Midbrain (tissue), 1 donor: ENCODE measurements at regions not wholly inside any gene's neighbourhood (a gene's known extent, or its start where the extent isn't known, plus 50 kb on each side); places are given as distances from the start of the nearest gene placed in this dataset.

Experiments used
- DNase-seq: peaks from one replicate; lab custom pipeline; 2025; lab: John Stamatoyannopoulos, UW

DNA sequence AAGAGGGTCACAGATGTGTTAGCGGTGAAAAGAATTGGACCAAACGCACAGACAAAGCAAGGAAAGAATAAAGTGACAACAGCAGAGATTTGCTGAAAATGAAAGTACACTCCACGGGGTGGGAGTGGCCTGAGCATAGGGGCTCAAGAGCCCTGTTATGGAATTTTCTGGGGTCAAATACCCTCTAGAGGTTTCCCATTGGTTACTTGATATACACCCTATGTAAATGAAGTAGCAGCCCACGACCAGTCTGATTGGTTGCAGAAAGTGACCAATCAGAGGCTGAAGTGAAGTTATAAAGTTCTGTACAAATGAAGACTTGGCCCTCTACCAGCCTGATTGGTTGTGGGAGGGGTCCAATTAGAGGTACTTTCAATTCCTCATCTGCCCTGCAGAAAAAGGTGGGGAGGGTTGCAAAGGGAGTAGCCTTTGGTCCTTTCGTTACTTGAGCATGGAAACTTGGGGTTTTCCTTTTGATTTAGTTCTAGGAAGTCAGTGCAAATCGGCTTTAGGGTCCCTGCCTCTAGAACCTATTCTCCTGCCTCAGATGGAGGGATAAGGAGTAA, 125.6 kb upstream of the PRPS1L1 start:
- no peak for DNase-seq

DNA sequence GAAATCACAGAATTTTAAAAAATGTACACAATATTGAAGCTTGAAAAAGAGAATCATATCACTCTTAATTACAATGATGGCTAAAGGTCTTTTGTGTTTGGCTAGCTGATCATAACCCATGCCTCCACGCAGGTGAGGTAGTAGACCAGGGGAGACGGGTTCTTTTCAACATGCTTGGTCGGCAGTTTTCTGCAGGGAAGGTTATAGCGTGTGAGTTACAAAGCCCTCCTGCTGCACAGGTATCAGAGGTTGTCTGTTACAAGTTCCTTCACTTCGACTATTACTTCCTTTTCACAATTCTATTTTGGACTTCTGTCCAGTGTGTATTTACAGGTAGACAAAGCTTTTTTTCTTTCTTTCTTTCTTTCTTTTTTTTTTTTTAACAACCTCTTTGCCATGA, 127.1 kb upstream of the PRPS1L1 start:
- no peak for DNase-seq

DNA sequence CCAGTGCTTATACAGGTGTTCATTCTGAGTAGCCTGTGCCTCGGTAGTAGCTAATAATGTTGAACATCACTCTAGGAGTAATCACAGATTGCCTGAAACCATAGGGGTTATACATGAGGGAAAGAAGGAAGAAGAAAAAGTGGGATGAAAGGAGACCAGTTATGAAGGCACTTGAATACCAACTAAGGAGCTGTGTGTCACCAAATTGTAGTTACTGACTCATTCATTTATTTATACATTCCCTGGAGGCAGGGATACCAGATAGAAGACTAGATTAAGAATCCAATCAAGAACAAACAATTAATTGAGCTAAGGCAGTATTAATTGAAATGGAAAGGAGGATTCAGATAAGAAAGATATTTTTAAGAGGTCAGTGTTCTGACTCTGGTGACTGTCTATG, 129.6 kb upstream of the PRPS1L1 start:
- no peak for DNase-seq

DNA sequence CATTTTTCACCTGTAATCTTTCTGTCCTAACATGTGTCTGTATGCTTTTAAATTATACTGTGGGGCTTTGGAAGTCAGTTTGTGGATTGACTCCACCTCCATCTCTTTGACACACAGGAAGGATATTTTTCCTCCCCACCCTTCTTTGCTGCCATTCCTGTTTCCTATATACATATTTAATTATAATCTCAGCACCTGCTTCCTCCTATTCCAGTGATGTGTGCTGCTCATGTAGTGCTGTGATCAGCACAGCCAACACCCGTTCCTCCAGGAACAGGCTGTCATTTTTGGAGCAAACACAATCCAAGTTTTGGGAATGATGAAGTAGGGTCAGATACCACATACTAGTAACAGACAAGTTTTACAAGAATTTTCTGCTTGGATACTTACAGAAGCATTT, 135.0 kb upstream of the PRPS1L1 start:
- DNase-seq = no peak

DNA sequence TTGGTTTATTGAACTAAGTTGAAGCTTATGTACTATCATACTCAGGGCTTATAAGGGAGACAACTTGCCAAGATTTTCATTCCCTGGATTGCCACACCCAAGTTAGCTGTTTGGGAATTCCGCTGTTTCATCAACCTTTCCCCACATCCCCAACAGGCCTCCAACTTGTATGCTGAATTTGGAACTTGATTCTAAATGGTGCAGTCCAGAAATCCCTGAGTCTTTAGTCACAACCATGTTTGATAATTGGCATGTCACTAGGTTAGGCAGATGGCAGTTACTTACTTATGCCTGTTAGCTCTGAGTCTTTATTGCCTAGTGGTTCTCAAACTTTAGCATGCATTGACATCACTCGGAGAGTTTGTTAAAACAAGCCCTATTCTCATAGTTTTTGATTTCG, 135.4 kb upstream of the PRPS1L1 start:
- no peak for DNase-seq

DNA sequence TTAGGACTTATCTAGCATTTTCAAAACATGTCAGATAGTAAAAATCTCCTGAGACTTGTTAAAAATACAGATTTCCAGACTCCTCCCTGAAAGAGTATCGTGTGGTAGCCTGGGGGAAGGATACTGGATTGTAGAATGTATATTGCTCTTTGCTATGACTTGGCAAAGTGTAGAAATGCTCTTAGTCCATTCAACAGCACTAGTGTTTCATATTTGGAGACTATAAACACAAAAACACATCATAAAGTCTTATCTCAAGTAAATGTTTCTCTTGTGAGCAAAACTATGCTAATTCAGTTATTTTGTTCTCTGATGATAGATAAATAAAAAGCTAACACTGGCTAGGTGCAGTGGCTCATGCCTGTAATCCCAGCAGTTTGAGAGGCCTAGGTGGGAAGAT, 137.5 kb upstream of the PRPS1L1 start:
- DNase-seq = no peak

DNA sequence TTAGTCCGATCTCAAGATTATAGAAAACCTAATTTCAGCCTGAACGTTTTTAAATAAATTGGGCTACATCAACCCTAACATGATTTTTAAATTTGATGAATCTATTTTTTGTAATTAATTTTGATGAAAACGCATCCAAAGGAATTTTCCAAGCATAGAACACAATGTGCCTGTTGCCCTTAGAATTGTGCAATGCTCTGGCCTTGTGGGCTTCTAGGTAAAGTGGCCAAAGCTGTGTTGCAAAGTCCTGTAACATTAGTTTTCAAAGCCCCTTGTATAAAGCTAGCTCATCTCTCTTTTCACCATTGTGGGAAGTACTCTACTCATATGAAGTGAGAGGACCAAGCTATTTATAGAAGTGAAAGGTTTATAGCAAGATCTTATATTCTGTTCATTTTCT, 138.4 kb upstream of the PRPS1L1 start:
- no peak for DNase-seq

DNA sequence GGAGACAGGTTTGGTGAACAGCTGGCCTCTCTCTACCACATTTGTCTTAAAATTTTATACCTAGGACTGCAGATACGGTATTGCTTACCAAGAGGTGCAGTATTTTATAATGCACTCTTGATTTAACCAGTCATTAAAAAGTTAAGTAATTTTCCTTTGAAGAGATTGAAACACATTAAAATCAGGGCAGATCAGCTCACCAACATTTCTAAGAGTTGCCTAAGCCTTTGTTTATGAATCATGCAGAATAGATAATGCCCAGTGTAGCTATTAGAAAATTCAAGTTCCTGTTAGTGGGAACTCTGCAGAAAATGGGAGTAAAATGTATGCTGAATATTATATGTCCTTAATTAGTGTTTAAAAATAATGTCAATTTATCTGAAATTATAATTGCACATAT, 140.2 kb upstream of the PRPS1L1 start:
- no peak for DNase-seq

DNA sequence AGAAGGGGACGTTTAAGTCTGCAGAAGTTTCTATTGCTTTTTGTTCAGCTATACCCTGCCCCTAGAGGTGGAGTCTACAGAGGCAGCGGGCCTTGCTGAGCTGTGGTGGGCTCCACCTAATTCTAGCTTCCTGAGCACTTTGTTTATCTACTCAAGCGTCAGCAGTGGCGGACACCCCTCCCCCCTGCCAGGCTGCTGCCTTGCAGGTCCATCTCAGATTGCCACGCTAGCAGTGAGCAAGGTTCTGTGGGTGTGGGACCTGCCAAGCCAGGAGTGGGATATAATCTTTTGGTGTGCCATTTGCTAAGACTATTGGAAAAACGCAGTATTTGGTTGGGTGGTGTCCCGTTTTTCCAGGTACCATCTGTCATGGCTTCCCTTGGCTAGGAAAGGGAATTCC, 147.3 kb upstream of the PRPS1L1 start:
- DNase-seq = no peak

DNA sequence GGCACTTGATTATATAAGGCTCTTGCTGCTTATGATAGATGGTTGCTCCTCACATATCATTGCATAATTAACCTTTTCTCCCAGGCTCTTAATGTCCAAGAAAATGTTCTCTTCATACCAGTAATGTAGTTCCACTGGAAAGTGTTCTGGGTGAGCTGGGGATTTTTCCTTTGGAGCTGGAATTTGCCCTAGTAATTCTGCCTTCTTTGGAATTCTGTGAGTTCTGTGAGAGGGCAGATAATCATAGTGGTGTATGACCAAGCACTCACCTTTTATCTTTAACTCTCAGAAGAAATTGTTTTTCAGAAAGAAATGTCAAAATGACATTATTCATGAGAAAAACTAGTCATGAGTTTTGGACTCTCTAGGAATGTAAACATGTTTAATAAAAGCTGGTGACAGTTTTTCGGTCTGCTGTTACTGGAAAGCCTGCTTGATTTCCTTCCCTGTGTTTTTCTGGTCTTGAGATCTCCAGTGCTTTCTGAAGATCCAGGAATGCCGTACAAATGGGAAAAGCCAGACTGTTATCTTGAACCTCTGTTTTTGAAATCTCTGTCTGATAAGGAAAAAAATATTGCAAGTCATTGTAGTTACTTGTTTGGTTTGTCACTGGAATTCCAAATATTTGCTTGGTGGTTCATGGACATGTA, 148.3 kb upstream of the PRPS1L1 start:
- DNase-seq = no peak

DNA sequence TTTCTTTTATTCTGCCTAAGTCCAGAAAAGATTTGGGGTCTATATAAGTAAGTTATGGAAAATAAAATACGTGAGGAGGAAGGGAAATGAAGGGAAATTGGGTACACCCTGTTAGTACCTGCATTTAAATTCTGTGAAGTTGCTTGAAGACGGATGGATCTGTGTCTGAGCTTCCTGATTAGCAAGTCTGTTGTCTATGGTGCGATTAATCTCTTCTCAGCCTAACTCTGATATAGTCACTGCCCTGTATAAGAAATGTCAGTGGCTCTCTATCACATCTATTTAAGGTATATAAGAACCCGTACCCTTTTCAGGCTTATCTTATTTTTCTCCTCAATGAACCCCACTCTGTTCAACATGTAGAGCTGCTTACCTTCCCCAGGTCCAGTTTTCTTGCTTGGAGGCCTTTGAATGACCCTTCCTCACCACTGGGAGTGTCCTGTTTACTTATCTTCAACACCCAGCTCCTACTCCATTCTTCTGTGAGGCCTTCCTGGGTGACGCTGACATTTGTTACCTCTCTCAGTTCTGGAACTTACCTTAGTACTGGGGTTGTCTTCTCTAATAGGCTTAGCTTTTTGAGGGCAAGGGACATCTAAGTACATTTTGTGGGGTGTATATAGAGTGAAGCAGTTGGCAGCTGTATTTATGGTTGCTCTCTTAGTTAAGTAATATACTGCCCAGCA, 149.6 kb upstream of the PRPS1L1 start:
- DNase-seq = no peak

DNA sequence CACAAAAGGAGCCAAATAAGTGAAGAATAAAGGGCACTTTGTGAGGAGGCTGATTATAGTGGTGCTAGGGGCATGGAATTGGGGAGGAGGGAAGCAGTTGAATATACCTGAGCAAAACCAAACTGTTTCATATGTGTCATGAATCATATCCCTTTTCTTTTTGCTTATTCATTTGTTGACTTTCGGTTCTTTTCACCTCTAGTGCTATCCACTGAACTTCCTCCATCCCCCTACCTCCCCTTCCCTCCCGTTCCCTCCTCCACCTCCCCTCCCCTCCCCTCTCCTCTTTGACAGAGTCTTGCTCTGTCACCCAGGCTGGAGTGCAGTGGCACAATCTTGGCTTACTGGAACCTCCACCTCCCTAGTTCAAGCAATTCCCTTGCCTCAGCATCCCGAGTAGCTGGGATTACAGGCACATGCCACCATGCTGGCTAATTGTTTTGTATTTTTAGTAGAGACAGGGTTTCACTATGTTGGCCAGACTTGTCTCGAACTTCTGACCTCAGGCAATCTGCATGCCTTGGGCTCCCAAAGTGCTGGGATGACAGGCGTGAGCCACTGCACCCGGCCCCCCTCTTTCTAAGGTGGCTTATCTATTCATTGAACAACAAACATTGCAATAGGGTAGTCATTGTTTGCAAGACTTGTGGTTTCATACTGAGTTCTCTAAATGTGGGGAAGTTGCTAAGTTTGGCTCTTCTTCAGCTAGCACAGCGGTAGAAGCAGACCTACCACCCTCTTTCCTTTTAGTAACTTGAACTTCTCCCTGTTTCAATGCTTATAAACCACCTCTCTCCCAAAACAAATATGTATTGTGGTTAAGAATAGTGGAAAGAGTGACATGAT, 150.4 kb upstream of the PRPS1L1 start:
- DNase-seq = no peak

DNA sequence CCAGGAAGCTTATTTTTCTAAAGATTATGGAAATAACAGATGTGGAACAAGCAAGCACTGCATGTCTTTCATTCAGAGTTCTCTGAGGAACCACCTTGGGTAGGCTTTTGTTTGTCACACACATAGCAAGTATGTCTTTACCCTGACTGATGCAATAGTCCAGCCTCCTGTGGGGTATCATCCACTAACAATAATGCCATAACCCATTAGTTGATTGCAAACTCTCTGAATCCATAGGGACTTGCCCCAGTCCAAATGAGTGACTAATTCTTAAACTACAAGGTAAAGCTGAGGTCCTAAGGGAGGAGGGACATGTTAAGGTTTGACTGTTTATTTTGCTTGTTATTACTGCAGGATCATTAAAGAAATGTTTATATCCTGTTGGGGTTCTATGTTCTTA, 151.4 kb upstream of the PRPS1L1 start:
- no peak for DNase-seq

DNA sequence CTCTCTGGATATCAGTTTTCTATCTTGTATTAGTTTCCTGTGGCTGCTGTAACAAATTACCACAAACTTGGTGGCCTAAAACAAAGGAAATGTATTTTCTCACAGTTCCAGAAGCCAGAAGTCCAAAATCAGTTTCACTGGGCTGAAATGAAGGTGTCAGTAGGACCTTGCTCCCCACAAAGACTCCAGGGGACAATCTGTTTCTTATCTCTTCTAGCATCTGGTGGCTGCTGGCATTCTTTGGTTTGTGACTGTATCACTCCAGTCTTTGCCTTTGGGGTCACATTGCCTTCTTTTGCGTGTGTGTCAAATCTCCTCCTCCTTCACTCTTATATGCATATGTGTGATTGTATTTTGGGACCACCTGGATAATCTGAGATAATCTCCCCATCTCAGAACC, 153.0 kb upstream of the PRPS1L1 start:
- no peak for DNase-seq

DNA sequence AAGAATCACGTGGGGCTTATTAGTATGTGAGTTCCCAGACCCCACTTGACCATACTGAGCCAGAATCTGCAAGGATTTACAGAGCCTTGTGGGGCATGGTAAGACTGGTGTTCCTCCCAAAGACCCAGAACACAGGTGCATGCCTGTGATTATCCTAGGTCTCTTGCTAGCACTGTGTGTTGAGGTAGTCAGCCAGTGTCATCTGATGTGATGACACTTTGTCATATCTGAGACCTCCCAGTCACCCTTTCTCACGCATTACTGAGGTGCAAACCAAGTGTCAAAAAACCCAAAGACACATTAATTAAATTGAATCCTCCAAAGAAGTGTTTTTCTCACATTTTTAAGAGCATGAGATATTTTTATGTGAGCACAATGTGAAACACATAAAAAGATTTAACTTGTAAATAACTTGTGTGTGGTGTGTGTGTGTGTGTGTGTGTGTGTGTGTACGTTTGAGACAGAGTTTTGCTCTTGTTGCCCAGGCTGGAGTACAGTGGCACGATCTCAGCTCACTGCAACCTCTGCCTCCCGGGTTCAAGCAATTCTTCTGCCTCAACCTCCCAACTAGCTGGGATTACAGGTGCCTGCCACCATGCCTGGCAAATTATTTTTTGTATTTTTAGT, 162.0 kb upstream of the PRPS1L1 start:
- DNase-seq = no peak

DNA sequence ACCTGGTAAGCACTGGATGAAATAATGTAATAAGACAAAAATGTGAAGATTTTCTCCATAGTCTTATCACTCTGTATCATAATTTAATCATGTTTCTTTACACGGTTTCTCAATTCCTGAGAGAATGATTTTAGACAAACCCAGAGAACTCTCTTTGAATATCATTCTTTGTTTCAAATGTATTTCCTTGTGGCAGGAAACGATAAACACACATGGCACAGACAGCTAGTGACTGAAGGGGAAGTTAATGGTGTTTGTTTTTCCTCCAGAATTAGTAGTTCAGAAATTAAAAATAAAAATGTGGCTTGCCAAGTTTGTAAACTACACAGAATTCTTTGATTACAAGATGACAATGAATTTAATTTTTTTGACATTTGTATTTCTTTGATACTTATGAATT, 163.7 kb upstream of the PRPS1L1 start:
- no peak for DNase-seq

DNA sequence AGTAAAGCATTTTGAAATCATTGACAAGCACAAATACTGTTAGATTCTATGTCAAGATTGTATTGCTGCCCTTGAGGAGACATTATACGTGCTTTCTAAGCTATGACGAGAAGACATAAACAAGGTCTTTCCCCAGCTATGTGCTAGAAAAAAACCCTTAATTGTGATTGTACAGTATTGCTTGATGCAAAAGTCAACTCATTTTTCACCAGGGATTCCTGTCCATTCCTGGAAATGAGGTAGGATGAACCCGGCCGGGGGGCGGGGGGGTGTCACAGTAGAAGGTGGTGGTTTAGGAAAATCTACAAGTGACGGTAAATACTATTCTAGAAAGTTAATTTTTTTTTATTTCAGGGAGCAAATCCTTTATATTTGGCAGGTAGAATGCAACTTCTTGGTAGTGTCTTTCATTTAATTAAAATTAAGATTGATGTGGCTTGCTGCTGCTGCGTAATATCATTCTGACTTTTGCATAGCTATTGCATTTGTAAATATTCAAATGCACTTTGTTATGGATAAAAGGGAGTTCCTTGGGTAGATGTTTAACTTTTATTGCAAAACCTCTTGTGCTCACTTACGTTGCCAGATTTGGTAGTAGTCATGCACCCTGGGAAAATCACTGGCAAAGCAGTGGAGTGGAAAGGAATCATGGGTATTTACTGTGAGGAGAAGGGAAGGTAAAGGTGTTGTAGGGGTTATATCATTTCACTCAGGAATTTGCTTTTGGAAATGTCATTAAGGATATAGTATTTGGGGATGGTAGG, 164.4 kb upstream of the PRPS1L1 start:
- DNase-seq = no peak

DNA sequence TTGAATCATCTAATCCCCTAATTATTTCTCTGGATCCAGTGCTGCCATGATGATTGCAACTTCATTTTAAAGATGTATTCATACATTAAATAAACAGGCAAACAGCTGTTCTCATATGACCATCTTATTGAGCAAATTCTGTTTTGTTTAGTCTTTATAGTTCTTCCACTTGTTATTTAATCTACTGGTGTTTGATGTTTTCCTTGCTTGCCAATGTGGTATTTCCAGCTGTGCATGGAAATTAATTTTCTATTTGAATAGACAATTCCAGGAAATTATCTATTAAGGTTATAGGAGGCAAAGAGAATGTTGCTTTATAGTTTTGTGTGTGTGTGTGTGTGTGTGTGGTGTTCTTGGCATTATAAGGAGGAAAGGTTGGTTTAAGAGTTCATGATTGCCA, 167.0 kb upstream of the PRPS1L1 start:
- DNase-seq = no peak

DNA sequence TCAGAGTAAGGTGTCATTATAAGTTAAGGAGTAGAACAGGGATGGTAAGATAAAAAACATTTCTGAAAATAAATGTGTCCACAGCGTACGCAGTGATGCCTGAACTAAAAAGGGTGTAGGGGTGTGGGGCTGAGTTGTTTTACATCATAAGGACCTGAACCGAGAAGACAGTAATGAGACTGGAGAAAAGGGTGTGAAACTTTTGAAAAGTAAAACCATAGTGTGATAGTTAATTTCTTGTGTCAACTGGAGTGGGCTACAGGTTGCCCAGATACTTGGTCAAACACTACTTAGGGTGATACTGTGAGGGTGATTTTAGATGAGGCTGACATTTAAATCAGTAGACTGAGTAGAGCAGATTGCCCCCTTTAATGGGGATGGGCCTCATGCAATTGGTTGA, 169.0 kb upstream of the PRPS1L1 start:
- DNase-seq = no peak

DNA sequence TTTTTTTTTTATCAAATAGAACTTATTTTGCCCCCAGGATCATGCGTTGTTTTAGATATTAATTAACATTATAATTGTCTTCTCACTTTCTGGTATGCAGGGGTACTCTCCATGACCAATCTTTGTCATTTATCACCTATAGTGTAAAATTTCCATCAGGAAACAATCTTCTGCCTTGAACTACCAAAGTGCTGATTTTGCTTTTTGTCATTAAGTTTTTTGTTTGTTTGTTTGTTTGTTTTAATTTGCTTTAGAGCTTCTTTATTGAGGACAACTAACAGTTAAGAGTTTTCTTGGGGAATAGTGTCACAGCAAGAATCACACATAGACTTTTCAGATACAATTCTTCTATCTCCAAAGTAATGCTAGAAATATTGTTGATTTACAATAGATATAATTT, 171.2 kb upstream of the PRPS1L1 start:
- DNase-seq = no peak

DNA sequence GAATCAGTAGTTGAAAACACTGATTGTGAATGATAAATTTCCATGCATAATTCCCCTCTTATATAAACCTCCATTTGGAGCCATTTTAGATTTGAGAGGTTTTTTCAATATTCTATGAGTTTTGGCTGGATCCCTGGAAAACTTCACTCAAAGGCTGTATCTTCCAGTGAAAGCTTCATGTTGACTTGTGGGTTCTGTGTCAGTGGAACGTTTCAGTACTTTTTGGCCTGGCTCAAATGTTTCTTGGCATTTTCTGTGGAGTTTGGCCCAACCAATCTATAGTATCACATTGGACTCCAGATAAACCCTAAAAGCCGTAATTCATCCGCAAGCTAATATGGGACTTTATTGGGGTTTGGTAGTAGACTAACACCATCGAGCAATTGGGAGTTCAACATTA, 172.6 kb upstream of the PRPS1L1 start:
- no peak for DNase-seq

DNA sequence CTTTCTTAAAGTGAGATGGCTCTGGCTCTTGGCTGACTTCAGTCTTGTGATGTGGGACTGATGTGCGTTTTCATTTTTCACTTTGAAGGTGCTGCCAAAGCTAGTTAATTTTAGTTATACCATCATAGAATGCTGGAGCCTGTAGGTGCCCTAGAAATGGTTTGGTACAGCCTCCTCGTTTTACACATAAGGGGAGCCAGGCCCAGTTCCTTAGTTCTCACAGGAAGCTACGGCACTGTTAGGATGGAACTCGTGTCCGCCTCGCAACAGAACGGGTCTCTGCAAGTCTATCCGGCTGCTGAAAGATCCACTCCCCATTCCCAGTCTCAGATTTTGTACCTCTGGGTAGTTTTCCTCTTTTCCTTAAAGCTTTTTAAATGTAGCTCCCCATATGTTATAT, 173.2 kb upstream of the PRPS1L1 start:
- DNase-seq = no peak
